ENCODE measurements at regions not wholly inside any gene's neighbourhood (a gene's known extent, or its start where the extent isn't known, plus 50 kb on each side); places are given as distances from the start of the nearest gene placed in this dataset.

GRCh38 chr1:47709019-47709871, 271.4 kb downstream of the FOXD2 start:
- no peak for DNase-seq

- no peak for DNase-seq
Observed at GRCh38 chr1:47709872-47710231, 272.0 kb downstream of the FOXD2 start.

GRCh38 chr1:47710329-47711071, 272.7 kb downstream of the FOXD2 start:
- DNase-seq: no peak

Measured in NCI-H1436 treated with DMSO at 0.1 percent for 48 hours (cell line).